ENCODE measurements at regions not wholly inside any gene's neighbourhood (a gene's known extent, or its start where the extent isn't known, plus 50 kb on each side); places are given as distances from the start of the nearest gene placed in this dataset.
"Not testable (repeated sequence)": the region's sequence is repeated elsewhere in the genome, so short reads cannot be mapped to it uniquely, and the experiment has no call there.

- no peak for DNase-seq
Observed at GRCh38 chr15:46880791-46881190, 836.5 kb upstream of the SEMA6D start.

GRCh38 chr15:46892621-46893160, 824.6 kb upstream of the SEMA6D start:
- no peak for DNase-seq

GRCh38 chr15:46894644-46895043, 822.7 kb upstream of the SEMA6D start:
- DNase-seq: no peak

GRCh38 chr15:46897266-46897665, 820.0 kb upstream of the SEMA6D start:
- no peak for DNase-seq

GRCh38 chr15:46901001-46901400, 816.3 kb upstream of the SEMA6D start:
- no peak for DNase-seq

GRCh38 chr15:46917721-46918252, 799.5 kb upstream of the SEMA6D start:
- no peak for DNase-seq

- no peak for DNase-seq
Observed at GRCh38 chr15:46918462-46919140, 798.7 kb upstream of the SEMA6D start.

- DNase-seq: no peak
Observed at GRCh38 chr15:46921891-46922290, 795.4 kb upstream of the SEMA6D start.

- no peak for DNase-seq
Observed at GRCh38 chr15:46930426-46930825, 786.9 kb upstream of the SEMA6D start.

- no peak for DNase-seq
Observed at GRCh38 chr15:46933332-46933731, 784.0 kb upstream of the SEMA6D start.

GRCh38 chr15:46934851-46935250, 782.5 kb upstream of the SEMA6D start:
- no peak for DNase-seq

GRCh38 chr15:46938169-46938568, 779.1 kb upstream of the SEMA6D start:
- no peak for DNase-seq

- no peak for DNase-seq
Observed at GRCh38 chr15:46941241-46941640, 776.1 kb upstream of the SEMA6D start.

GRCh38 chr15:46946953-46947352, 770.4 kb upstream of the SEMA6D start:
- DNase-seq: no peak

GRCh38 chr15:46955576-46955975, 761.7 kb upstream of the SEMA6D start:
- no peak for DNase-seq

GRCh38 chr15:46956456-46956855, 760.8 kb upstream of the SEMA6D start:
- DNase-seq: no peak

- no peak for DNase-seq
Observed at GRCh38 chr15:46956881-46957280, 760.4 kb upstream of the SEMA6D start.

GRCh38 chr15:46960581-46960980, 756.7 kb upstream of the SEMA6D start:
- DNase-seq: no peak

GRCh38 chr15:46961795-46962194, 755.5 kb upstream of the SEMA6D start:
- DNase-seq: no peak

GRCh38 chr15:46988055-46988454, 729.2 kb upstream of the SEMA6D start:
- not testable (repeated sequence) for DNase-seq

GRCh38 chr15:46996359-46996758, 720.9 kb upstream of the SEMA6D start:
- DNase-seq: no peak

- no peak for DNase-seq
Observed at GRCh38 chr15:46997501-46997900, 719.8 kb upstream of the SEMA6D start.

- no peak for DNase-seq
Observed at GRCh38 chr15:47003568-47003967, 713.7 kb upstream of the SEMA6D start.

- no peak for DNase-seq
Observed at GRCh38 chr15:47013446-47013845, 703.9 kb upstream of the SEMA6D start.

Measured in NCI-H1105 (cell line).